SK-N-MC (cell line): ENCODE measurements at regions not wholly inside any gene's neighbourhood (a gene's known extent, or its start where the extent isn't known, plus 50 kb on each side); places are given as distances from the start of the nearest gene placed in this dataset.

Experiments
- EZH2 ChIP-seq: fragments of 200-600 bp; sonication (generic); IDR thresholded peaks from one replicate; pipeline ENCODE4 v1.6.1; 2017; ENCODE audit warnings: antibody characterized with exemption
- POLR2AphosphoS5 ChIP-seq: IDR thresholded peaks from 2 replicates; pipeline ENCODE4 v1.6.1; 2012; ENCODE audit warnings: mild to moderate bottlenecking, low read depth, low read length, borderline replicate concordance

DNA sequence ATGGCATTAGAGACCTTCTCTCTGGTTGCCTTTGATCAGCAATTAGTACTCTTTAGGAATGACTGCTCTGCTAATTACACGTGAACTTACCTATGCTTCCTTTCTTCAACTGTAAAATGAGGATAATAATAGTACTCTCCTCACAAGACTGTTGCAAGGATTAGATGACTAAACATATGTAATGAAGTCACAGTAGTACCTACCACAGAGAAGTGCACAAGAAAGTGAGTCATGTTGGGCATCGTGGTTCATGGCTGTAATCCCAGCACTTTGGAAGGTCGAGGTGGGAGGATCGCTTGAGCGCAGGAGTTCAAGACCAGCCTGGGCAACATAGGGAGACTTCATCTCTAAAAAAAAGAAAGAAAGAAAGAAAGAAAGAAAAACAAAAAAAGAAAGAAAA is 68.1 kb upstream of the AK4 start:
- no peak for TF ChIP-seq POLR2AphosphoS5
- no peak for TF ChIP-seq EZH2
